HepG2 (cell line): ENCODE measurements at regions not wholly inside any gene's neighbourhood (a gene's known extent, or its start where the extent isn't known, plus 50 kb on each side); places are given as distances from the start of the nearest gene placed in this dataset.

ENCODE experiments used
- DMAP1 ChIP-seq: IDR thresholded peaks from 2 replicates; pipeline ENCODE4 v1.6.1; 2016
- EZH2 ChIP-seq: conservative IDR thresholded peaks from 2 replicates; pipeline ENCODE4 v1.6.1; 2012; ENCODE audit warnings: mild to moderate bottlenecking, low read depth, low read length, moderate library complexity
- FOSL2 ChIP-seq: sonication (generic); formaldehyde crosslinking; IDR thresholded peaks from 2 replicates; pipeline ENCODE4 v1.4.0; 2020; ENCODE audit warnings: missing genetic modification reagents
- KDM5A ChIP-seq: fragments of 200-600 bp; sonication (generic); IDR thresholded peaks from 2 replicates; pipeline ENCODE4 v1.7.0; 2018; ENCODE audit warnings: antibody characterized with exemption, mild to moderate bottlenecking, low read length, borderline replicate concordance
- MED8 ChIP-seq: sonication (generic); formaldehyde crosslinking; IDR thresholded peaks from 2 replicates; pipeline ENCODE4 v1.8.1; 2023; ENCODE audit warnings: mild to moderate bottlenecking, missing genetic modification reagents; ENCODE audit not compliant: insufficient replicate concordance
- NCOR1 ChIP-seq: fragments of 200-600 bp; sonication (generic); IDR thresholded peaks from 2 replicates; pipeline ENCODE4 v1.7.0; 2017; ENCODE audit warnings: antibody characterized with exemption, low read length, borderline replicate concordance
- PAWR ChIP-seq: sonication (generic); formaldehyde crosslinking; IDR thresholded peaks from 2 replicates; pipeline ENCODE4 v1.4.0; 2020; ENCODE audit warnings: missing genetic modification reagents, mild to moderate bottlenecking, borderline replicate concordance
- SETDB1 ChIP-seq: sonication (generic); formaldehyde crosslinking; IDR thresholded peaks from 2 replicates; pipeline ENCODE4 v1.5.1; 2020; ENCODE audit warnings: missing genetic modification reagents, mild to moderate bottlenecking, borderline replicate concordance
- THAP11 ChIP-seq: IDR thresholded peaks from 2 replicates; pipeline ENCODE4 v1.6.1; 2016; ENCODE audit warnings: missing biosample characterization, missing genetic modification reagents
- XRCC5 ChIP-seq: fragments of 200-400 bp; formaldehyde crosslinking; optimal IDR thresholded peaks from 2 replicates; pipeline ENCODE3; 2017; ENCODE audit warnings: mild to moderate bottlenecking, low read length
- ZBTB7B ChIP-seq: sonication (generic); formaldehyde crosslinking; IDR thresholded peaks from 2 replicates; pipeline ENCODE4 v1.4.0; 2020; ENCODE audit warnings: missing genetic modification reagents
- ZFP1 ChIP-seq: IDR thresholded peaks from 2 replicates; pipeline ENCODE4 v1.6.1; 2016
- ZKSCAN1 ChIP-seq: fragments of 150-350 bp; IDR thresholded peaks from 2 replicates; pipeline ENCODE4 v1.6.1; 2014; ENCODE audit warnings: low read length
- ZNF180 ChIP-seq: sonication (generic); formaldehyde crosslinking; IDR thresholded peaks from 2 replicates; pipeline ENCODE4 v1.4.0; 2020; ENCODE audit warnings: low read depth, missing genetic modification reagents, borderline replicate concordance
- ZNF460 ChIP-seq: sonication (generic); formaldehyde crosslinking; IDR thresholded peaks from 2 replicates; pipeline ENCODE4 v1.5.1; 2020; ENCODE audit warnings: missing genetic modification reagents, mild to moderate bottlenecking, borderline replicate concordance
- ZNF496 ChIP-seq: sonication (generic); formaldehyde crosslinking; IDR thresholded peaks from 2 replicates; pipeline ENCODE4 v1.8.1; 2023; ENCODE audit warnings: mild to moderate bottlenecking, moderate library complexity, missing genetic modification reagents; ENCODE audit not compliant: insufficient replicate concordance
- TF ChIP-seq, protein P1 (sequence below): sonication (generic); formaldehyde crosslinking; IDR thresholded peaks from 2 replicates; pipeline ENCODE4 v1.5.1; 2020; ENCODE audit warnings: mild to moderate bottlenecking, missing genetic modification reagents, borderline replicate concordance
- TF ChIP-seq, protein P2 (sequence below): sonication (generic); formaldehyde crosslinking; IDR thresholded peaks from 2 replicates; pipeline ENCODE4 v1.4.0; 2020; ENCODE audit warnings: mild to moderate bottlenecking, missing genetic modification reagents
- TF ChIP-seq, protein P3 (sequence below): sonication (generic); formaldehyde crosslinking; IDR thresholded peaks from 2 replicates; pipeline ENCODE4 v1.5.0; 2020; ENCODE audit warnings: missing genetic modification reagents

DNA sequence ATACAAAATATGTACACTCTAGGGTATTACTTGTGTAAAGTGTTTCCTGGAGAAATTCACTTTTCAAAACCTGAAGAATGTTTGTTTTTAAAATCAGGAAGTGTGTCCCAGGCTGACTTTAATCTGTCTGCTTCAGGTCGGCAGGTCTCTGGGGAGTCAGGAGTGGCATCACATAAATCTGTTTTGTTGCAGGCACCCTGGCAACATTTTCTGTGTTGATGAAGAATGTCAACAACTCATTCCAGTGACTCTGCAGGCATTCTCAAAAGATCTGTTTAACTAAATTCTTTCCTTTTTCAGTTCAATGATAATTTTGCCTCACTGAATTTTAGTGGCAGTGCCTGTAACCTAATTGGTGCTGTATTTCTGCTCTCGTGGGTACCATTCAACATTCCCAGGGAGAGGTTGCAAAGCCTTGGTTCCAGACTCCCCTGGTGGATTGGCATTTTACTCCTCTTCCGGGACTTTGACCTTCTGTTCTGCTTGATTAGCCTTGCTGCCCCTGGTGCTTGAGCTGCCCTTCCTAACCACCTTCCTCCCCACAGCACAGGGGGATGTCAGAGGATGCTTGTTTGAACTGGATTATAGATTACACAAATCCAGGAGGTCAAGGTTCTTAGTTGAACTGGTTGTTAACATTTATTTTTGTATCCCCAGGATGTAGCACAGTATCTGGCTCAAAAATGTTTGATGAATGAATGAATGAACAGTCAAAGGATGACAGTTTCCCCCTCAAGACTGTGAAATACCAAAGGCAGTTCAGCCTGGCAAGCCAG is 55.4 kb upstream of the LPGAT1 start (continued):
- TF ChIP-seq, protein P1, sequence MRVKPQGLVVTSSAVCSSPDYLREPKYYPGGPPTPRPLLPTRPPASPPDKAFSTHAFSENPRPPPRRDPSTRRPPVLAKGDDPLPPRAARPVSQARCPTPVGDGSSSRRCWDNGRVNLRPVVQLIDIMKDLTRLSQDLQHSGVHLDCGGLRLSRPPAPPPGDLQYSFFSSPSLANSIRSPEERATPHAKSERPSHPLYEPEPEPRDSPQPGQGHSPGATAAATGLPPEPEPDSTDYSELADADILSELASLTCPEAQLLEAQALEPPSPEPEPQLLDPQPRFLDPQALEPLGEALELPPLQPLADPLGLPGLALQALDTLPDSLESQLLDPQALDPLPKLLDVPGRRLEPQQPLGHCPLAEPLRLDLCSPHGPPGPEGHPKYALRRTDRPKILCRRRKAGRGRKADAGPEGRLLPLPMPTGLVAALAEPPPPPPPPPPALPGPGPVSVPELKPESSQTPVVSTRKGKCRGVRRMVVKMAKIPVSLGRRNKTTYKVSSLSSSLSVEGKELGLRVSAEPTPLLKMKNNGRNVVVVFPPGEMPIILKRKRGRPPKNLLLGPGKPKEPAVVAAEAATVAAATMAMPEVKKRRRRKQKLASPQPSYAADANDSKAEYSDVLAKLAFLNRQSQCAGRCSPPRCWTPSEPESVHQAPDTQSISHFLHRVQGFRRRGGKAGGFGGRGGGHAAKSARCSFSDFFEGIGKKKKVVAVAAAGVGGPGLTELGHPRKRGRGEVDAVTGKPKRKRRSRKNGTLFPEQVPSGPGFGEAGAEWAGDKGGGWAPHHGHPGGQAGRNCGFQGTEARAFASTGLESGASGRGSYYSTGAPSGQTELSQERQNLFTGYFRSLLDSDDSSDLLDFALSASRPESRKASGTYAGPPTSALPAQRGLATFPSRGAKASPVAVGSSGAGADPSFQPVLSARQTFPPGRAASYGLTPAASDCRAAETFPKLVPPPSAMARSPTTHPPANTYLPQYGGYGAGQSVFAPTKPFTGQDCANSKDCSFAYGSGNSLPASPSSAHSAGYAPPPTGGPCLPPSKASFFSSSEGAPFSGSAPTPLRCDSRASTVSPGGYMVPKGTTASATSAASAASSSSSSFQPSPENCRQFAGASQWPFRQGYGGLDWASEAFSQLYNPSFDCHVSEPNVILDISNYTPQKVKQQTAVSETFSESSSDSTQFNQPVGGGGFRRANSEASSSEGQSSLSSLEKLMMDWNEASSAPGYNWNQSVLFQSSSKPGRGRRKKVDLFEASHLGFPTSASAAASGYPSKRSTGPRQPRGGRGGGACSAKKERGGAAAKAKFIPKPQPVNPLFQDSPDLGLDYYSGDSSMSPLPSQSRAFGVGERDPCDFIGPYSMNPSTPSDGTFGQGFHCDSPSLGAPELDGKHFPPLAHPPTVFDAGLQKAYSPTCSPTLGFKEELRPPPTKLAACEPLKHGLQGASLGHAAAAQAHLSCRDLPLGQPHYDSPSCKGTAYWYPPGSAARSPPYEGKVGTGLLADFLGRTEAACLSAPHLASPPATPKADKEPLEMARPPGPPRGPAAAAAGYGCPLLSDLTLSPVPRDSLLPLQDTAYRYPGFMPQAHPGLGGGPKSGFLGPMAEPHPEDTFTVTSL (CRISPR knock-in tag): peak; percentile 82; the same call in 1 of the 2 replicates
- TF ChIP-seq ZNF460 (CRISPR knock-in tag): no peak
- TF ChIP-seq MED8 (CRISPR knock-in tag): no peak
- TF ChIP-seq KDM5A: no peak
- TF ChIP-seq ZFP1 (CRISPR knock-in tag): no peak
- TF ChIP-seq FOSL2 (CRISPR knock-in tag): peak; percentile 65
- no peak for TF ChIP-seq PAWR (CRISPR knock-in tag)
- no peak for TF ChIP-seq ZNF496
- no peak for TF ChIP-seq XRCC5
- TF ChIP-seq ZBTB7B: peak; percentile 82
- peak; percentile 77; the same call in 1 of the 2 replicates for TF ChIP-seq NCOR1
- TF ChIP-seq ZNF180 (CRISPR knock-in tag): no peak
- 0 out of 2 replicates have a peak, but pooled peaks have one; percentile 37 for TF ChIP-seq DMAP1 (CRISPR knock-in tag)
- TF ChIP-seq, protein P2, sequence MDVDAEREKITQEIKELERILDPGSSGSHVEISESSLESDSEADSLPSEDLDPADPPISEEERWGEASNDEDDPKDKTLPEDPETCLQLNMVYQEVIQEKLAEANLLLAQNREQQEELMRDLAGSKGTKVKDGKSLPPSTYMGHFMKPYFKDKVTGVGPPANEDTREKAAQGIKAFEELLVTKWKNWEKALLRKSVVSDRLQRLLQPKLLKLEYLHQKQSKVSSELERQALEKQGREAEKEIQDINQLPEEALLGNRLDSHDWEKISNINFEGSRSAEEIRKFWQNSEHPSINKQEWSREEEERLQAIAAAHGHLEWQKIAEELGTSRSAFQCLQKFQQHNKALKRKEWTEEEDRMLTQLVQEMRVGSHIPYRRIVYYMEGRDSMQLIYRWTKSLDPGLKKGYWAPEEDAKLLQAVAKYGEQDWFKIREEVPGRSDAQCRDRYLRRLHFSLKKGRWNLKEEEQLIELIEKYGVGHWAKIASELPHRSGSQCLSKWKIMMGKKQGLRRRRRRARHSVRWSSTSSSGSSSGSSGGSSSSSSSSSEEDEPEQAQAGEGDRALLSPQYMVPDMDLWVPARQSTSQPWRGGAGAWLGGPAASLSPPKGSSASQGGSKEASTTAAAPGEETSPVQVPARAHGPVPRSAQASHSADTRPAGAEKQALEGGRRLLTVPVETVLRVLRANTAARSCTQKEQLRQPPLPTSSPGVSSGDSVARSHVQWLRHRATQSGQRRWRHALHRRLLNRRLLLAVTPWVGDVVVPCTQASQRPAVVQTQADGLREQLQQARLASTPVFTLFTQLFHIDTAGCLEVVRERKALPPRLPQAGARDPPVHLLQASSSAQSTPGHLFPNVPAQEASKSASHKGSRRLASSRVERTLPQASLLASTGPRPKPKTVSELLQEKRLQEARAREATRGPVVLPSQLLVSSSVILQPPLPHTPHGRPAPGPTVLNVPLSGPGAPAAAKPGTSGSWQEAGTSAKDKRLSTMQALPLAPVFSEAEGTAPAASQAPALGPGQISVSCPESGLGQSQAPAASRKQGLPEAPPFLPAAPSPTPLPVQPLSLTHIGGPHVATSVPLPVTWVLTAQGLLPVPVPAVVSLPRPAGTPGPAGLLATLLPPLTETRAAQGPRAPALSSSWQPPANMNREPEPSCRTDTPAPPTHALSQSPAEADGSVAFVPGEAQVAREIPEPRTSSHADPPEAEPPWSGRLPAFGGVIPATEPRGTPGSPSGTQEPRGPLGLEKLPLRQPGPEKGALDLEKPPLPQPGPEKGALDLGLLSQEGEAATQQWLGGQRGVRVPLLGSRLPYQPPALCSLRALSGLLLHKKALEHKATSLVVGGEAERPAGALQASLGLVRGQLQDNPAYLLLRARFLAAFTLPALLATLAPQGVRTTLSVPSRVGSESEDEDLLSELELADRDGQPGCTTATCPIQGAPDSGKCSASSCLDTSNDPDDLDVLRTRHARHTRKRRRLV: no peak
- TF ChIP-seq THAP11 (CRISPR knock-in tag): 0 out of 2 replicates have a peak, but pooled peaks have one; percentile 40
- TF ChIP-seq SETDB1 (CRISPR knock-in tag): no peak
- TF ChIP-seq, protein P3, sequence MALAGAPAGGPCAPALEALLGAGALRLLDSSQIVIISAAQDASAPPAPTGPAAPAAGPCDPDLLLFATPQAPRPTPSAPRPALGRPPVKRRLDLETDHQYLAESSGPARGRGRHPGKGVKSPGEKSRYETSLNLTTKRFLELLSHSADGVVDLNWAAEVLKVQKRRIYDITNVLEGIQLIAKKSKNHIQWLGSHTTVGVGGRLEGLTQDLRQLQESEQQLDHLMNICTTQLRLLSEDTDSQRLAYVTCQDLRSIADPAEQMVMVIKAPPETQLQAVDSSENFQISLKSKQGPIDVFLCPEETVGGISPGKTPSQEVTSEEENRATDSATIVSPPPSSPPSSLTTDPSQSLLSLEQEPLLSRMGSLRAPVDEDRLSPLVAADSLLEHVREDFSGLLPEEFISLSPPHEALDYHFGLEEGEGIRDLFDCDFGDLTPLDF (CRISPR knock-in tag): no peak
- no peak for TF ChIP-seq EZH2
- no peak; the same call in 1 of the 2 replicates for TF ChIP-seq ZKSCAN1
